ENCODE measurements at regions not wholly inside any gene's neighbourhood (a gene's known extent, or its start where the extent isn't known, plus 50 kb on each side); places are given as distances from the start of the nearest gene placed in this dataset.

DNA sequence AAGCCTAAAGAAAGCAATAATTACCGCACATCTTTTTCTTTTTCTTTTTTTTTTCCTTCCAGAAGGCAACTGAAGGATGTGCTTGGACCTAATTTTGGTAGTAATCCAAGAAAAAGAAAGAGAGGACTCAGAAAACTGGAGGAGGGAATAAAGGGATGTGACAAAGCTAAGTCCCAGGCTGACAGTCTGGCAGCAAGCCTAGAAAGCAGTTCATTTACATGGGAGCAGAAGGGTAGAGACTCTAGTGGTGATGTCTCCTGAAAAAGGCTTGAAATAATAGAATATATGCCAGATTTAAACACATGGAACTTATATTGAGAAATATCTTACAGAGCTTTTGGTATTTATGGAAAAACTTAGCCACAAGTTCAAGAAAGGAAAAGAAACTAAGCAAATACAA is 101.0 kb upstream of the SHISA6 start:
- ChIA-PET POLR2A (no interaction called here), CTCF (no interaction called here)
- peaks cover 9% of the 10 kb centered on the region for H3K9me3 Mint-ChIP-seq (ENCODE audit: unreplicated experiment)
- intact Hi-C loops (cut with micrococcal nuclease; ENCODE audit: unreplicated experiment), result no loop called here
- no peaks in the 10 kb centered on the region for H3K36me3 ChIP-seq (ENCODE audit: control insufficient read depth, insufficient read depth, low read length)
- no peak overlapping the region for H3K4me3 ChIP-seq (ENCODE audit: low read depth, low read length)
- no peak overlapping the region for H3K27ac Mint-ChIP-seq (ENCODE audit: unreplicated experiment)
- no peaks in the 10 kb centered on the region for H3K9me3 ChIP-seq
- no TSS peak for BruUV-seq (replicated peaks)
- DNase-seq, result no peak
- TF ChIP-seq, protein P1, sequence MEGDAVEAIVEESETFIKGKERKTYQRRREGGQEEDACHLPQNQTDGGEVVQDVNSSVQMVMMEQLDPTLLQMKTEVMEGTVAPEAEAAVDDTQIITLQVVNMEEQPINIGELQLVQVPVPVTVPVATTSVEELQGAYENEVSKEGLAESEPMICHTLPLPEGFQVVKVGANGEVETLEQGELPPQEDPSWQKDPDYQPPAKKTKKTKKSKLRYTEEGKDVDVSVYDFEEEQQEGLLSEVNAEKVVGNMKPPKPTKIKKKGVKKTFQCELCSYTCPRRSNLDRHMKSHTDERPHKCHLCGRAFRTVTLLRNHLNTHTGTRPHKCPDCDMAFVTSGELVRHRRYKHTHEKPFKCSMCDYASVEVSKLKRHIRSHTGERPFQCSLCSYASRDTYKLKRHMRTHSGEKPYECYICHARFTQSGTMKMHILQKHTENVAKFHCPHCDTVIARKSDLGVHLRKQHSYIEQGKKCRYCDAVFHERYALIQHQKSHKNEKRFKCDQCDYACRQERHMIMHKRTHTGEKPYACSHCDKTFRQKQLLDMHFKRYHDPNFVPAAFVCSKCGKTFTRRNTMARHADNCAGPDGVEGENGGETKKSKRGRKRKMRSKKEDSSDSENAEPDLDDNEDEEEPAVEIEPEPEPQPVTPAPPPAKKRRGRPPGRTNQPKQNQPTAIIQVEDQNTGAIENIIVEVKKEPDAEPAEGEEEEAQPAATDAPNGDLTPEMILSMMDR (IDR thresholded peaks at IDR 0.05; ENCODE audit: insufficient read depth in 1 of 2, low read depth in 1 of 2, low read length in 1 of 2, severe bottlenecking in 1 of 2, unreplicated experiment in 1 of 2), result no peak
- no peaks in the 10 kb centered on the region for H3K27me3 ChIP-seq (replicated peaks; ENCODE audit: control insufficient read depth, insufficient read depth, low read length)
- H3K4me3 Mint-ChIP-seq (ENCODE audit: unreplicated experiment), result no peak overlapping the region
- H3K4me1 Mint-ChIP-seq (ENCODE audit: low read depth, unreplicated experiment), result no peaks in the 10 kb centered on the region
- no peaks in the 10 kb centered on the region for H3K27me3 Mint-ChIP-seq (ENCODE audit: insufficient read depth, unreplicated experiment)
- no peaks in the 10 kb centered on the region for H3K4me1 ChIP-seq
- no peaks in the 10 kb centered on the region for H3K36me3 Mint-ChIP-seq (ENCODE audit: insufficient read depth, unreplicated experiment)

DNA sequence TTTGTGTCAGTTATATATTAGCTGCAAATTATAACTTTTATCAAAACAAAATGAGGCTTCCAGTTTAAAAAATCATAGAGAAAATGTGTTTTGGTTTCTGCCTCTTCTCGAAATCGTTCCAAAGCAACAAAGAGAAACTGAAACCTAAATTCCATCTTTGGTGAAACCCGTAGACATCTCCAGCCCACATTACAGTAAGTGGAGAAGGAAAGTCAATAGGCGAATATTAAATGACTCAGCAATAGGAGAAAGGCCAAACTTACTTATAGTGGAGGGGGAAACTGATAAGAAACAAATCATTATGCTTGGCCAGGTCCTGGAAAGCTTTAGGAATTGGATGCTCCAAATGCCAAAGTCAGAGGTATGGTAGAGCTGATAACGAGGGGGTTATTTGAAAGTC is 103.0 kb upstream of the SHISA6 start:
- DNase-seq, result no peak
- no TSS peak for BruUV-seq (replicated peaks)
- no peaks in the 10 kb centered on the region for H3K27me3 Mint-ChIP-seq (ENCODE audit: insufficient read depth, unreplicated experiment)
- no peaks in the 10 kb centered on the region for H3K9me3 ChIP-seq
- intact Hi-C loops (cut with micrococcal nuclease; ENCODE audit: unreplicated experiment), result no loop called here
- H3K9me3 Mint-ChIP-seq (ENCODE audit: unreplicated experiment), result peaks cover 9% of the 10 kb centered on the region
- H3K4me1 ChIP-seq, result no peaks in the 10 kb centered on the region
- TF ChIP-seq, protein P1 (IDR thresholded peaks at IDR 0.05; ENCODE audit: insufficient read depth in 1 of 2, low read depth in 1 of 2, low read length in 1 of 2, severe bottlenecking in 1 of 2, unreplicated experiment in 1 of 2), result no peak
- POLR2A ChIA-PET, result no interaction called here
- H3K4me3 ChIP-seq (ENCODE audit: low read depth, low read length), result no peak overlapping the region
- H3K27me3 ChIP-seq (replicated peaks; ENCODE audit: control insufficient read depth, insufficient read depth, low read length), result no peaks in the 10 kb centered on the region
- no peak overlapping the region for H3K27ac Mint-ChIP-seq (ENCODE audit: unreplicated experiment)
- no peak overlapping the region for H3K4me3 Mint-ChIP-seq (ENCODE audit: unreplicated experiment)
- no peaks in the 10 kb centered on the region for H3K36me3 ChIP-seq (ENCODE audit: control insufficient read depth, insufficient read depth, low read length)
- no peaks in the 10 kb centered on the region for H3K4me1 Mint-ChIP-seq (ENCODE audit: low read depth, unreplicated experiment)
- no peaks in the 10 kb centered on the region for H3K36me3 Mint-ChIP-seq (ENCODE audit: insufficient read depth, unreplicated experiment)
- CTCF ChIA-PET, result no interaction called here

DNA sequence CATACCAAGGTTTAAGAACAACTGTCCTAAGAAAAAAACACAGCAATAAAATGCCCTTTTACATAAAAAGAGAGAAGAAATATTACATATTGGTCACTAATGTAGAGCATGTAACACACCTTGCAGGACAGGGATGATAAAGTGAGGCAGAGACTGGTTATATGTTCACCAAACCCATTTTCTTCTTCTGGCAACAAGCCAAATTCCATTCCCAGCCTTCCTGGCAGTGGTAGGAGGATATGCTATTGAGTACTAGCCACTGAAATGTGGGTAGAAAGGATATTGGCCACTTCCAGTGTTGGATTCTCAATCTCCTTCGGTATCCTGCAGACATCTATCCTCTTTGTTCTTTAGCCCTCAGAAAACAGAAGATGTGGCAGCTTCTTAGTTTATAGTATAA is 105.2 kb upstream of the SHISA6 start:
- no peaks in the 10 kb centered on the region for H3K36me3 ChIP-seq (ENCODE audit: control insufficient read depth, insufficient read depth, low read length)
- no peak for DNase-seq
- Mint-ChIP-seq H3K9me3 (ENCODE audit: unreplicated experiment) (peaks cover 9% of the 10 kb centered on the region), H3K4me1 (ENCODE audit: low read depth, unreplicated experiment) (no peaks in the 10 kb centered on the region), H3K27ac (ENCODE audit: unreplicated experiment) (no peak overlapping the region), H3K4me3 (ENCODE audit: unreplicated experiment) (no peak overlapping the region), H3K27me3 (ENCODE audit: insufficient read depth, unreplicated experiment) (no peaks in the 10 kb centered on the region), H3K36me3 (ENCODE audit: insufficient read depth, unreplicated experiment) (no peaks in the 10 kb centered on the region)
- CTCF ChIA-PET, result no interaction called here
- no TSS peak for BruUV-seq (replicated peaks)
- H3K4me3 ChIP-seq (ENCODE audit: low read depth, low read length), result no peak overlapping the region
- POLR2A ChIA-PET, result no interaction called here
- intact Hi-C loops (cut with micrococcal nuclease; ENCODE audit: unreplicated experiment), result no loop called here
- TF ChIP-seq, protein P1 (IDR thresholded peaks at IDR 0.05; ENCODE audit: insufficient read depth in 1 of 2, low read depth in 1 of 2, low read length in 1 of 2, severe bottlenecking in 1 of 2, unreplicated experiment in 1 of 2), result no peak
- no peaks in the 10 kb centered on the region for H3K9me3 ChIP-seq
- no peaks in the 10 kb centered on the region for H3K4me1 ChIP-seq
- H3K27me3 ChIP-seq (replicated peaks; ENCODE audit: control insufficient read depth, insufficient read depth, low read length), result no peaks in the 10 kb centered on the region
